Dedifferentiated amniotic fluid mesenchymal stem cell (primary cell): ENCODE measurements at regions not wholly inside any gene's neighbourhood (a gene's known extent, or its start where the extent isn't known, plus 50 kb on each side); places are given as distances from the start of the nearest gene placed in this dataset.
A peak's percentile ranks its signal among the peaks of the same experiment; 100 is the strongest.

Experiments
- DNase-seq: peaks from one replicate; pipeline ENCODE4 v3.0.0-alpha.2; 2016; ENCODE audit errors: extremely low spot score

DNA sequence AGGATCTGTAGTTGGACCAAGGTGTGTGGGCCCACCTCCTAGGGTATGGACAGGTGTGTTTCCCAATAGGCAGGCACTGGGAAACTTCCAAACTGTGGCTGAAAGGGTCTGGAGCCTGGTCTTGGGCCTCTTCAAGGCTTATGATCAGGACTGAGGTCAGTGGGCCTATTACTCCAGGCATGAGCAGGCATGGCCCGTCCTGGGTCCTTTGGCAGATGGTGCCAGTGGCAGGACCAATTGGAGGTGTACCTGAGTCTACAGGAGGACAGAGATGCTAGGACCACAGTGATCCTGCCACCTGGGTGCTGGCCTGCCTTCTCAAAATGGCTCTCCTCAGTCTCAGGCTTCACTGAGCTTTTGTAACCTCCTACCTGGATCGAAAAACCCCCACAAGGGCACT, 95.4 kb downstream of the RAB18 start:
- DNase-seq, result no peak

GRCh38 chr10:27600930-27601329, 96.8 kb downstream of the RAB18 start:
- no peak for DNase-seq

DNA sequence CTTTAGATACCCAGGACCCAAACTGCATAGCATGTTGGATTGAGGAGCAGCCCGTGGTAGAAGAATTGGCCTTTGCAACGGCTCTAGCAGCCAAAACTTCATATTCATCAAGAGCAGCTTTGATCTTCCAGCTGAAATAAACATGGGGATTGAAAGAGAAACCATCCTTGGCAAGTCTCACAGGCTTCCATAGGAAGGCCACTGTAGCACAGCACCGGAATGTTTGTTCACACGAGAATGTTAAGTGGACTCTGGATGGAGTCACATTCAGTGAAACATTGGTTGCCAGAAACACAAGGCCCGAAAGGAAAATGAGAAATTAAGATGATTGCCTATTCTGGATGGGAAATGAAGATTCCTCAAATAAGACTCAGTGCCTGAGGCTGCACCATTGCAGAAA, 97.4 kb downstream of the RAB18 start:
- DNase-seq, result no peak

- DNase-seq, result no peak
Measured at GRCh38 chr10:27601946-27602538, 97.9 kb downstream of the RAB18 start.

GRCh38 chr10:27603104-27603503, 99.0 kb downstream of the RAB18 start:
- no peak for DNase-seq

GRCh38 chr10:27605318-27605717, 101.2 kb downstream of the RAB18 start:
- DNase-seq, result no peak

DNA sequence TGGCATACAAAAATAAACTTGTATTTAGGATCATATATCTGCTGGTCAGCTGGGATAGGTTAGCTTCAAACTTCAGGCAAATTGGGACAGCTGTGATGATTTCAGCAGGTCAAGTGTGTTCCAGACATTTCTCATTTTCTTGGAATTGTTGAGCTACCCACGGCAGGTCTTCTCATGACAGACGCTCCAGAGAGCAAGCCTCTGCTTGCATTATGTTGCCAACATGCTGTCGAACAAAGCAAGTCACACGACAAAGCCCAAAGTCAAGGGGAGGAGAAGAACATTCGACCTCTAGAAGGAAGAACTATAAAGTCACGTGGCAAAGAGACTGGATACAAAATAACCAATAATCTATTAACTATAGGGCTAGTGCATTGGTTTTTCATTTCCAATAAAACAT, 103.5 kb downstream of the RAB18 start:
- DNase-seq, result no peak

GRCh38 chr10:27611236-27611635, 107.1 kb downstream of the RAB18 start:
- peak; percentile 73 for DNase-seq

GRCh38 chr10:27611744-27612550, 107.8 kb downstream of the RAB18 start:
- DNase-seq, result no peak

- no peak for DNase-seq
Measured at GRCh38 chr10:27612551-27613035, 108.5 kb downstream of the RAB18 start.

- DNase-seq, result no peak
Measured at GRCh38 chr10:27614776-27615175, 110.7 kb downstream of the RAB18 start.

DNA sequence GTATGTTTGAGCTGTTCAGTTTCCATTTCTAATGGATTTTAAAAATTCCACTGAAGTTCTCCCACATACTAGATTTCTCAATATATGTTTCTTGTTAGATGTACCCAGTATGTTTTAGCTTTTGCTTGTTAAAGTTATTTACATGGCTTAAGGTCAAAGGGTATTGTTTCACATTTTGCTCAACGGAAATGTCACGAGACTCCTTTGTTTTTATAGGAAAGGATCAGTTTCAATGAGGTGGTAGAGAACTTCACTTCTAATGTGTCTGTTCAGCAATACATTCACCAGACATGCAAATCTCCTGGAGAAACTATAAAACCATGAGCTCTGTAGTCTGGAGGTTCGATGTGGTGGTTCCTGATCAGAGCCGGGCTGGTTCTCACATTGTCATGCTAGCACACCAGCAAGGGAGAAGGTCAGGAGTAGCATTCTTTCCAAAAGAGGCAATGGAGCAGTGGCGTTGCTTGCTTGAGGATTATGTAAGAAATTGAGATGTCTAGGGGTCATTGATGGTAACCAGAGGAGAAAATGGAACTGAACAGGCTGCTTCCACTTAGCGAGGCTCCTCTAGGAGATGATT, 114.0 kb downstream of the RAB18 start:
- DNase-seq, result no peak

DNA sequence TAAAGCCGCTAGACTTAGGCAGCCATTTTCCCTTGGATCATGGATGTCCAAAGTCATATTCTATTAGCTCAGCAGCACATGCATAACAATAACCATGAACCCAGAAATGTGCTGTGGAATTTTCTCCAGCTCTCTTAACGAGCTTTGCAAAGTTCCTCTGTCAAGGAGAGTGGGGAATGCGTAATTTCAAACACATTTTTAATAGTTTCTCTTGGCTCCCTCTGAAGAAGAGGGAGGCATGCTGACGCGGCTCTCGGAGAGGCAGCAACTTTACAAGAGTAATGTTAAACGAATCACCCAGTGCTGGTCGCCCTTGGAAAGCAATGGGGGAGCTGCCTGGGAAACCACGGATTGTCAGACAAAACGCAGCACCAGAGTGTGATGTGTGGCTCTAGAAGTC, 114.8 kb downstream of the RAB18 start:
- DNase-seq, result no peak

GRCh38 chr10:27619329-27619728, 115.2 kb downstream of the RAB18 start:
- DNase-seq, result no peak

DNA sequence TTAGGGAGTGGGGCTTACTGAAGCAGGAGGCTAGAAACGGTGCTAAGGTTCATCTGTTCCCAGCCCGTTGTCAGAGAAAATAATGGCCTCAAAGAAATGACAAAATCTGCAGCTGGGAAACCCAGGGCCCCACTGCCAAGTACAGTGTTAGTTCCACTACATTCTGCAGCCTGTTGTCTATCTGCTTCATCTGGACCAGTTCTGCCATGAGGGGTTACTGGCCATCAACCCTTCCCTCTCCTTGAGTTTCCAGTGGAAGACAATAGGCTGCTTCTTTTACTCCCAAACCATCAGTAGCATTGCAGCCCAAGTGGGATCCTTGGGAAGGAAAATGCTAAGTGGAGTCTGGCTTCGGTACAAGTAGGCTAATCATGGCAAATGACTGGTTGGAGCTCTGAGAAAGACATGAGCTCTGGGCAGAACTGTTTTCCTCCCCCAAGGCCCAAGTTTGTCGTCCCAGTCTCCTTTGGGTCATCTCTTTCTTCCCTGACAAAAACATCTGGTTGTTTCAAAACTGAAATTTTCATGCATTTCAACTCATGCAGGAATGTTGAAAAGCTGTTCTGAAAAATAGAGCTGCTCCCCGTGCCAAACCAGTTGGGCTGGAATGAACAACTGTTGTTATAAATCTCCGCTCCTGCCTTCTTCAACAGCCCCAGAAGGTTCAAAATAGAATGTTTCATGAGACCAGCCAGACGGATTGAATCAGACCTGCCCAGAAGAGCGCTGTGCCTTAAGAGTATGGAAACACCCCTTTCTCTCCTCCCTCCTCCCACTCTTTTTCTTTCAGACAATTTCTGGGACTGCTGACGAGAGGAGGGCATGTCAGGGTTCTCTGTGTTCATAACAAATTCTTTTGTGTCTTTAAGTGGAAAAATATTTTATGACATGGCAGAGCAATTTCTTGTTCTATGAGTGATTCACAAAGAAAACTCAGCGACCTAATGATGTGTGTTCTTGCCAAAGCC, 116.6 kb downstream of the RAB18 start:
- DNase-seq, result peak; percentile 88

DNA sequence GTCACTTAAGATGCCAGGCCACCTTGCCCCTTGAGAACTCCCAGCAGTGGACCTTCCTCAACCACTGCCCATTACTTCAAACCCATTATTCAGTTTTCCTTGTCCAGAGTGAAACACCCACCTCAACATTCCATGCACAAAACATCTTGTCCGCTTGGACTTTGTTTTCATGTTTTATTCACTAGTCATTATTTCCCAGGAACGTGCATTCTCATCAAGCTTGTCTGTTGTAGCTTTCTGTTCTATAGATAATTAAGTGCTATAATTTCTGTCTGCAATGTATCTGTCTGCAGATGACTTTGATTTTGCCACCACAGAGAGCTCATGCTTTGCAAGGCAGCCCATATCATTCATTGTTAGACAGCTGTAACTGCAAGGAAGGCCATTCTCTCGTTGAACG, 117.4 kb downstream of the RAB18 start:
- no peak for DNase-seq

DNA sequence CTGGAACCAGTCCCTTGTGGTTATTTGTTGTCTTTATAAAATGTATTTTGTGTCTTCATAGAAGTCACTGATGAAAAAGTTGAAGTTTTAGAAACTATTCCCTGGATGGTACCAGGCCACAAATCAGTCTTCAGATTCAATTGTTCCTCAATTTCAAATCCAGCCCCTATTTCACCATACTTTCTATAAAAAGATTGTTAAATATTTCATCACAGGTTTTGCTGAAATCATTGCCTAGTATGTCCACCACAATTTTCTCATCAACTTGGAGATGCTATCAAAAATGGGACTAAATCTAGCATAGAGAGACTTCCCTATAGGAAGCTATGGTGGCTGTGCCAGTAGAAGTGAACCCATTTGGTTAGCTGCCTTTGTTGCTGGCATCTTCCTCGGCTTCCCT, 118.5 kb downstream of the RAB18 start:
- DNase-seq, result no peak
